ENCODE measurements at regions not wholly inside any gene's neighbourhood (a gene's known extent, or its start where the extent isn't known, plus 50 kb on each side); places are given as distances from the start of the nearest gene placed in this dataset.
"Not testable (repeated sequence)": the region's sequence is repeated elsewhere in the genome, so short reads cannot be mapped to it uniquely, and the experiment has no call there.

GRCh38 chr19:29054886-29055675 lies 157.9 kb downstream of the UQCRFS1 start:
- H3K36me3 Mint-ChIP-seq, result no peaks in the 10 kb centered on the region
- H3K4me1 Mint-ChIP-seq, result no peaks in the 10 kb centered on the region
- H3K9me3 Mint-ChIP-seq, result no peaks in the 10 kb centered on the region
- H3K4me3 Mint-ChIP-seq, result no peak overlapping the region
- no peak for DNase-seq
- no peaks in the 10 kb centered on the region for H3K27me3 Mint-ChIP-seq
- H3K27ac Mint-ChIP-seq, result no peak overlapping the region
- CTCF ChIA-PET, result no interaction called here

- CTCF ChIA-PET, result no interaction called here
- H3K9me3 Mint-ChIP-seq, result peaks cover 3% of the 10 kb centered on the region
- H3K4me1 Mint-ChIP-seq, result no peaks in the 10 kb centered on the region
Measured at GRCh38 chr19:29048873-29049272, 164.1 kb downstream of the UQCRFS1 start.

GRCh38 chr19:29045679-29046254 lies 167.2 kb downstream of the UQCRFS1 start:
- H3K27me3 Mint-ChIP-seq, result no peaks in the 10 kb centered on the region
- no peak overlapping the region for H3K27ac Mint-ChIP-seq
- no peaks in the 10 kb centered on the region for H3K36me3 Mint-ChIP-seq
- no peak overlapping the region for H3K4me3 Mint-ChIP-seq
- CTCF ChIA-PET, result no interaction called here
- no peak for DNase-seq
- peaks cover 3% of the 10 kb centered on the region for H3K9me3 Mint-ChIP-seq
- H3K4me1 Mint-ChIP-seq, result no peaks in the 10 kb centered on the region

More at GRCh38 chr19:29048873-29049272, 164.1 kb downstream of the UQCRFS1 start:
- Mint-ChIP-seq H3K36me3 (no peaks in the 10 kb centered on the region), H3K27ac (no peak overlapping the region), H3K4me3 (no peak overlapping the region), H3K27me3 (no peaks in the 10 kb centered on the region)
- no peak for DNase-seq

- Mint-ChIP-seq H3K4me3 (no peak overlapping the region), H3K27ac (no peak overlapping the region), H3K27me3 (no peaks in the 10 kb centered on the region), H3K4me1 (no peaks in the 10 kb centered on the region), H3K9me3 (peaks cover 3% of the 10 kb centered on the region), H3K36me3 (no peaks in the 10 kb centered on the region)
- CTCF ChIA-PET, result no interaction called here
- DNase-seq, result no peak
Measured at GRCh38 chr19:29044037-29044436, 168.9 kb downstream of the UQCRFS1 start.

GRCh38 chr19:29042450-29042849 lies 170.5 kb downstream of the UQCRFS1 start:
- Mint-ChIP-seq H3K4me3 (no peak overlapping the region), H3K4me1 (no peaks in the 10 kb centered on the region), H3K36me3 (no peaks in the 10 kb centered on the region), H3K27me3 (no peaks in the 10 kb centered on the region), H3K9me3 (peaks cover 3% of the 10 kb centered on the region), H3K27ac (no peak overlapping the region)
- DNase-seq, result no peak
- CTCF ChIA-PET, result no interaction called here

GRCh38 chr19:29040951-29041350 lies 172.0 kb downstream of the UQCRFS1 start:
- Mint-ChIP-seq H3K36me3 (no peaks in the 10 kb centered on the region), H3K4me3 (no peak overlapping the region), H3K4me1 (no peaks in the 10 kb centered on the region), H3K27me3 (no peaks in the 10 kb centered on the region), H3K9me3 (peaks cover 3% of the 10 kb centered on the region), H3K27ac (no peak overlapping the region)
- CTCF ChIA-PET, result no interaction called here
- no peak for DNase-seq

- no peaks in the 10 kb centered on the region for H3K4me1 Mint-ChIP-seq
- no peak overlapping the region for H3K4me3 Mint-ChIP-seq
- H3K27me3 Mint-ChIP-seq, result no peaks in the 10 kb centered on the region
- H3K36me3 Mint-ChIP-seq, result no peaks in the 10 kb centered on the region
- no peak overlapping the region for H3K27ac Mint-ChIP-seq
- CTCF ChIA-PET, result no interaction called here
- no peak for DNase-seq
- H3K9me3 Mint-ChIP-seq, result peaks cover 3% of the 10 kb centered on the region
Measured at GRCh38 chr19:29040292-29040691, 172.7 kb downstream of the UQCRFS1 start.

GRCh38 chr19:29039036-29039435 lies 173.9 kb downstream of the UQCRFS1 start:
- not testable (repeated sequence) for H3K4me3 Mint-ChIP-seq, H3K27me3 Mint-ChIP-seq, H3K9me3 Mint-ChIP-seq, H3K36me3 Mint-ChIP-seq, H3K27ac Mint-ChIP-seq, DNase-seq, H3K4me1 Mint-ChIP-seq
- CTCF ChIA-PET, result interaction anchor here (1.7 kb wide), 1 partner anchor 224 kb away, joined by 3 read pairs; no protein-coding TSS in a partner anchor

- Mint-ChIP-seq H3K9me3 (no peaks in the 10 kb centered on the region), H3K27ac (no peak overlapping the region), H3K36me3 (no peaks in the 10 kb centered on the region), H3K4me3 (no peak overlapping the region), H3K27me3 (no peaks in the 10 kb centered on the region), H3K4me1 (no peaks in the 10 kb centered on the region)
- DNase-seq, result no peak
- CTCF ChIA-PET, result no interaction called here
Measured at GRCh38 chr19:29031216-29031615, 181.7 kb downstream of the UQCRFS1 start.

- H3K36me3 Mint-ChIP-seq, result no peaks in the 10 kb centered on the region
- H3K4me1 Mint-ChIP-seq, result no peaks in the 10 kb centered on the region
- no peak overlapping the region for H3K4me3 Mint-ChIP-seq
- no peaks in the 10 kb centered on the region for H3K9me3 Mint-ChIP-seq
- H3K27me3 Mint-ChIP-seq, result no peaks in the 10 kb centered on the region
- H3K27ac Mint-ChIP-seq, result no peak overlapping the region
- CTCF ChIA-PET, result no interaction called here
- no peak for DNase-seq
Measured at GRCh38 chr19:29029268-29029958, 183.5 kb downstream of the UQCRFS1 start.

GRCh38 chr19:29022599-29022998 lies 190.4 kb downstream of the UQCRFS1 start:
- Mint-ChIP-seq H3K36me3 (no peaks in the 10 kb centered on the region), H3K9me3 (no peaks in the 10 kb centered on the region), H3K27me3 (no peaks in the 10 kb centered on the region), H3K4me1 (no peaks in the 10 kb centered on the region), H3K27ac (no peak overlapping the region), H3K4me3 (no peak overlapping the region)
- DNase-seq, result no peak
- CTCF ChIA-PET, result no interaction called here

- H3K4me1 Mint-ChIP-seq, result no peaks in the 10 kb centered on the region
- CTCF ChIA-PET, result no interaction called here
- no peak overlapping the region for H3K27ac Mint-ChIP-seq
- no peaks in the 10 kb centered on the region for H3K9me3 Mint-ChIP-seq
- no peak overlapping the region for H3K4me3 Mint-ChIP-seq
- H3K27me3 Mint-ChIP-seq, result no peaks in the 10 kb centered on the region
- H3K36me3 Mint-ChIP-seq, result no peaks in the 10 kb centered on the region
- DNase-seq, result no peak
Measured at GRCh38 chr19:29022165-29022564, 190.8 kb downstream of the UQCRFS1 start.

GRCh38 chr19:29021232-29021916 lies 191.6 kb downstream of the UQCRFS1 start:
- no peaks in the 10 kb centered on the region for H3K4me1 Mint-ChIP-seq
- H3K27ac Mint-ChIP-seq, result no peak overlapping the region
- no peak for DNase-seq
- H3K36me3 Mint-ChIP-seq, result no peaks in the 10 kb centered on the region
- CTCF ChIA-PET, result no interaction called here
- no peaks in the 10 kb centered on the region for H3K9me3 Mint-ChIP-seq
- H3K27me3 Mint-ChIP-seq, result no peaks in the 10 kb centered on the region
- H3K4me3 Mint-ChIP-seq, result no peak overlapping the region

GRCh38 chr19:29019403-29019802 lies 193.5 kb downstream of the UQCRFS1 start:
- Mint-ChIP-seq H3K4me1 (no peaks in the 10 kb centered on the region), H3K27ac (no peak overlapping the region), H3K9me3 (no peaks in the 10 kb centered on the region), H3K4me3 (no peak overlapping the region), H3K36me3 (no peaks in the 10 kb centered on the region), H3K27me3 (peaks cover 7% of the 10 kb centered on the region)
- no peak for DNase-seq
- CTCF ChIA-PET, result no interaction called here
